ENCODE measurements at regions not wholly inside any gene's neighbourhood (a gene's known extent, or its start where the extent isn't known, plus 50 kb on each side); places are given as distances from the start of the nearest gene placed in this dataset.
A peak's percentile ranks its signal among the peaks of the same experiment; 100 is the strongest.

- ATAC-seq (ENCODE audit: low read depth in 2 of 2), result no peak
- no peaks in the 10 kb centered on the region for H3K27me3 Mint-ChIP-seq
- H3K4me1 Mint-ChIP-seq, result no peaks in the 10 kb centered on the region
- H3K36me3 Mint-ChIP-seq, result no peaks in the 10 kb centered on the region
- H3K9me3 Mint-ChIP-seq, result no peaks in the 10 kb centered on the region
- no peak overlapping the region for H3K27ac Mint-ChIP-seq
- H3K4me3 Mint-ChIP-seq, result no peak overlapping the region
- DNase-seq, result no peak
Measured at GRCh38 chr4:128715616-128716015, 93.9 kb upstream of the JADE1 start.

- Mint-ChIP-seq H3K36me3 (no peaks in the 10 kb centered on the region), H3K4me1 (peaks cover 0 to 8% (median 6%) of the 10 kb centered on the region in 3 donors), H3K4me3 (no peak overlapping the region), H3K27me3 (no peaks in the 10 kb centered on the region), H3K27ac (peak overlapping the region in 1 of 6 donors; percentile 37), H3K9me3 (no peaks in the 10 kb centered on the region)
- DNase-seq, result no peak
- no peak for ATAC-seq (ENCODE audit: low read depth in 2 of 2)
Measured at GRCh38 chr4:128711361-128711760, 98.1 kb upstream of the JADE1 start.

DNA sequence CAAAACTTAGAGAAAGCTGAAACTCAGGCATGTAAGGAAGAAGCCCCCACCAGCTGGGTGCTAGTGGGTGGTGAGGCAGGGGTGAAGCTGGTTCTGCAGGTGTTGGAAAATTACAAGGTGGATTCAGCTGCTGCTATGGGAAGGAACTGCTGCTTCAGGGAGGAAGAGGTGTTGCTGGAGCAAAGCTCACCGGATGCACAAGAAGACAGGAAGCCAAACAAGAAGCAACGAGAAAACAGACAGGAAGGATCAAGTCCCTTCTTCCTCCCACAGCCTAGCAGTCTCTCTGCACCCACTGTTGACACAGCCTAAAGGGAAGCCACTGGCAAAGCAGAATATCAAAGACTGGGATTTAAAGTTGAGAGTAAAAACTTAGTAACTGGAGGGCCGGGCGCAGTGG lies 100.2 kb upstream of the JADE1 start:
- Mint-ChIP-seq H3K4me3 (no peak overlapping the region), H3K4me1 (peaks cover 0 to 8% (median 6%) of the 10 kb centered on the region in 3 donors), H3K9me3 (no peaks in the 10 kb centered on the region), H3K27ac (peak overlapping the region in 1 of 6 donors; percentile 84), H3K36me3 (no peaks in the 10 kb centered on the region), H3K27me3 (no peaks in the 10 kb centered on the region)
- ATAC-seq (ENCODE audit: low read depth in 2 of 2) (no peak), DNase-seq (no peak)

- H3K4me1 Mint-ChIP-seq, result peaks cover 0 to 8% (median 6%) of the 10 kb centered on the region in 3 donors
- DNase-seq (no peak), ATAC-seq (ENCODE audit: low read depth in 2 of 2) (no peak)
- no peaks in the 10 kb centered on the region for H3K9me3 Mint-ChIP-seq
- H3K36me3 Mint-ChIP-seq, result no peaks in the 10 kb centered on the region
- no peak overlapping the region for H3K27ac Mint-ChIP-seq
- H3K27me3 Mint-ChIP-seq, result no peaks in the 10 kb centered on the region
- no peak overlapping the region for H3K4me3 Mint-ChIP-seq
Measured at GRCh38 chr4:128707864-128708263, 101.6 kb upstream of the JADE1 start.

- Mint-ChIP-seq H3K4me1 (peaks cover 0 to 3% (median 2%) of the 10 kb centered on the region in 3 donors), H3K9me3 (no peaks in the 10 kb centered on the region), H3K4me3 (no peak overlapping the region), H3K27ac (no peak overlapping the region), H3K27me3 (no peaks in the 10 kb centered on the region), H3K36me3 (no peaks in the 10 kb centered on the region)
- ATAC-seq (ENCODE audit: low read depth in 2 of 2) (no peak), DNase-seq (no peak)
Measured at GRCh38 chr4:128703948-128704347, 105.6 kb upstream of the JADE1 start.

GRCh38 chr4:128700659-128701350 lies 108.7 kb upstream of the JADE1 start:
- Mint-ChIP-seq H3K27ac (no peak overlapping the region), H3K9me3 (no peaks in the 10 kb centered on the region), H3K4me1 (no peaks in the 10 kb centered on the region), H3K27me3 (no peaks in the 10 kb centered on the region), H3K4me3 (no peak overlapping the region), H3K36me3 (no peaks in the 10 kb centered on the region)
- DNase-seq, result no peak
- ATAC-seq (ENCODE audit: low read depth in 2 of 2), result no peak

- Mint-ChIP-seq H3K4me1 (no peaks in the 10 kb centered on the region), H3K27ac (no peak overlapping the region), H3K9me3 (peaks cover 0 to 13% (median 3%) of the 10 kb centered on the region in 7 donors), H3K27me3 (no peaks in the 10 kb centered on the region), H3K4me3 (no peak overlapping the region), H3K36me3 (peaks cover 0 to 3% of the 10 kb centered on the region in 2 donors)
- DNase-seq (no peak), ATAC-seq (ENCODE audit: low read depth in 2 of 2) (no peak)
Measured at GRCh38 chr4:128698386-128698785, 111.1 kb upstream of the JADE1 start.

GRCh38 chr4:128697323-128697722 lies 112.2 kb upstream of the JADE1 start:
- H3K36me3 Mint-ChIP-seq, result peaks cover 0 to 3% of the 10 kb centered on the region in 2 donors
- H3K4me1 Mint-ChIP-seq, result no peaks in the 10 kb centered on the region
- H3K27me3 Mint-ChIP-seq, result no peaks in the 10 kb centered on the region
- DNase-seq (no peak), ATAC-seq (ENCODE audit: low read depth in 2 of 2) (no peak)
- no peak overlapping the region for H3K27ac Mint-ChIP-seq
- peaks cover 0 to 13% (median 3%) of the 10 kb centered on the region in 7 donors for H3K9me3 Mint-ChIP-seq
- no peak overlapping the region for H3K4me3 Mint-ChIP-seq

- H3K27me3 Mint-ChIP-seq, result peaks cover 0 to 6% (median 0%) of the 10 kb centered on the region in 3 donors
- DNase-seq, result no peak
- ATAC-seq (ENCODE audit: low read depth in 2 of 2), result no peak
- no peak overlapping the region for H3K27ac Mint-ChIP-seq
- H3K4me1 Mint-ChIP-seq, result no peaks in the 10 kb centered on the region
- H3K9me3 Mint-ChIP-seq, result peaks cover 0 to 16% (median 2%) of the 10 kb centered on the region in 7 donors
- peaks cover 0 to 2% of the 10 kb centered on the region in 2 donors for H3K36me3 Mint-ChIP-seq
- H3K4me3 Mint-ChIP-seq, result no peak overlapping the region
Measured at GRCh38 chr4:128690011-128690410, 119.5 kb upstream of the JADE1 start.

GRCh38 chr4:128688846-128689437 lies 120.6 kb upstream of the JADE1 start:
- H3K9me3 Mint-ChIP-seq, result peaks cover 0 to 9% (median 0%) of the 10 kb centered on the region in 7 donors
- DNase-seq (no peak), ATAC-seq (ENCODE audit: low read depth in 2 of 2) (no peak)
- H3K4me3 Mint-ChIP-seq, result no peak overlapping the region
- no peaks in the 10 kb centered on the region for H3K36me3 Mint-ChIP-seq
- H3K27ac Mint-ChIP-seq, result no peak overlapping the region
- peaks cover 2 to 7% (median 3%) of the 10 kb centered on the region in 3 donors for H3K4me1 Mint-ChIP-seq
- H3K27me3 Mint-ChIP-seq, result peaks cover 0 to 6% (median 0%) of the 10 kb centered on the region in 3 donors

GRCh38 chr4:128688033-128688721 lies 121.3 kb upstream of the JADE1 start:
- peaks cover 9 to 15% (median 10%) of the 10 kb centered on the region in 3 donors for H3K4me1 Mint-ChIP-seq
- peaks cover 0 to 5% (median 0%) of the 10 kb centered on the region in 7 donors for H3K9me3 Mint-ChIP-seq
- DNase-seq (no peak), ATAC-seq (ENCODE audit: low read depth in 2 of 2) (no peak)
- no peak overlapping the region for H3K27ac Mint-ChIP-seq
- H3K36me3 Mint-ChIP-seq, result no peaks in the 10 kb centered on the region
- peaks cover 0 to 6% (median 0%) of the 10 kb centered on the region in 3 donors for H3K27me3 Mint-ChIP-seq
- H3K4me3 Mint-ChIP-seq, result no peak overlapping the region

GRCh38 chr4:128686810-128687209 lies 122.7 kb upstream of the JADE1 start:
- Mint-ChIP-seq H3K27me3 (peaks cover 0 to 6% (median 0%) of the 10 kb centered on the region in 3 donors), H3K4me3 (no peak overlapping the region), H3K36me3 (no peaks in the 10 kb centered on the region), H3K27ac (no peak overlapping the region), H3K4me1 (peaks cover 12 to 18% (median 14%) of the 10 kb centered on the region in 3 donors), H3K9me3 (peaks cover 0 to 5% (median 0%) of the 10 kb centered on the region in 7 donors)
- ATAC-seq (ENCODE audit: low read depth in 2 of 2) (no peak), DNase-seq (no peak)

- H3K27me3 Mint-ChIP-seq, result peaks cover 0 to 2% (median 0%) of the 10 kb centered on the region in 3 donors
- H3K4me3 Mint-ChIP-seq, result peak overlapping the region in 1 of 8 donors; percentile 5
- DNase-seq (no peak), ATAC-seq (ENCODE audit: low read depth in 2 of 2) (no peak)
- peaks cover 12 to 18% (median 14%) of the 10 kb centered on the region in 3 donors for H3K4me1 Mint-ChIP-seq
- no peaks in the 10 kb centered on the region for H3K36me3 Mint-ChIP-seq
- H3K9me3 Mint-ChIP-seq, result peaks cover 0 to 5% (median 0%) of the 10 kb centered on the region in 7 donors
- peak overlapping the region in 1 of 6 donors; percentile 20 for H3K27ac Mint-ChIP-seq
Measured at GRCh38 chr4:128686032-128686465, 123.5 kb upstream of the JADE1 start.
